Gastroesophageal sphincter (tissue), 3 donors: ENCODE measurements at regions not wholly inside any gene's neighbourhood (a gene's known extent, or its start where the extent isn't known, plus 50 kb on each side); places are given as distances from the start of the nearest gene placed in this dataset.

Experiments
- CTCF ChIP-seq, 4 experiments: fragments of 200-600 bp in 2 of 4; fragments of 450-650 bp in 2 of 4; sonication (generic) in 1 of 4; IDR thresholded peaks; one replicate each; pipeline ENCODE4 v1.5.1; 2017 to 2019; ENCODE audit warnings: antibody characterized with exemption in 4 of 4, mild to moderate bottlenecking in 2 of 4, moderate library complexity in 2 of 4
- EP300 ChIP-seq: sonication (generic); formaldehyde crosslinking; IDR thresholded peaks from one replicate; pipeline ENCODE4 v1.6.1; 2017; ENCODE audit warnings: antibody characterized with exemption, mild to moderate bottlenecking
- POLR2A ChIP-seq, 2 donors: fragments of 450-650 bp; IDR thresholded peaks; one replicate each; pipeline ENCODE4 v1.6.1; 2017; ENCODE audit warnings: antibody characterized with exemption in 2 of 2, mild to moderate bottlenecking in 2 of 2, moderate library complexity in 1 of 2

GRCh38 chr4:81307991-81308390, 93.0 kb upstream of the PRKG2 start:
- TF ChIP-seq CTCF (IDR thresholded peaks at IDR 0.05): no peak
- TF ChIP-seq POLR2A (IDR thresholded peaks at IDR 0.05): no peak
- TF ChIP-seq EP300: no peak
